H1 (cell line): ENCODE measurements at regions not wholly inside any gene's neighbourhood (a gene's known extent, or its start where the extent isn't known, plus 50 kb on each side); places are given as distances from the start of the nearest gene placed in this dataset.

Experiments
- CTCF ChIA-PET: fragments of 300-600 bp; sonication (Branson Sonifier 250); formaldehyde crosslinking; loops from one replicate; lab custom pipeline; 2021; ENCODE audit not compliant: partially characterized antibody; lab: Charles Lee
- POLR2A ChIA-PET: fragments of 300-600 bp; sonication (Branson Sonifier 250); formaldehyde crosslinking; loops from one replicate; lab custom pipeline; 2021; ENCODE audit warnings: inconsistent platforms; ENCODE audit not compliant: partially characterized antibody; lab: Charles Lee
- DNase-seq, 2 experiments: peaks; one replicate each; pipeline versions ENCODE4 v3.0.0 to v3.0.0-alpha.2; 2010 to 2022; ENCODE audit warnings: low spot score in 2 of 2, low read depth in 1 of 2, mixed read lengths in 1 of 2
- FAIRE-seq: peaks from 2 replicates; lab custom pipeline; 2011; peaks lifted over from hg19 to GRCh38; lab: Jason Lieb, UNC
- H2AFZ ChIP-seq: 2 replicates; pipeline ENCODE4 v1.8.1; 2012; ENCODE audit warnings: low read length, inconsistent platforms
- H2AK5ac ChIP-seq: 2 replicates; pipeline ENCODE4 v1.6.1; 2013; ENCODE audit warnings: low read depth, low read length
- H2BK120ac ChIP-seq: replicated peaks from 2 replicates; pipeline ENCODE3; 2013; ENCODE audit warnings: low read depth, low read length, inconsistent platforms
- H2BK12ac ChIP-seq: 2 replicates; pipeline ENCODE4 v1.6.1; 2013; ENCODE audit warnings: low read depth, low read length
- H2BK15ac ChIP-seq: 2 replicates; pipeline ENCODE4 v1.6.1; 2013; ENCODE audit warnings: low read length
- H2BK20ac ChIP-seq: 2 replicates; pipeline ENCODE4 v1.6.1; 2013; ENCODE audit warnings: low read length
- H2BK5ac ChIP-seq: 2 replicates; pipeline ENCODE4 v1.6.1; 2013; ENCODE audit warnings: low read depth, low read length
- H3K14ac ChIP-seq: 2 replicates; pipeline ENCODE4 v1.6.1; 2013; ENCODE audit warnings: inconsistent platforms; ENCODE audit not compliant: insufficient read length
- H3K18ac ChIP-seq: 2 replicates; pipeline ENCODE4 v1.6.1; 2013; ENCODE audit warnings: low read length; ENCODE audit errors: extremely low read depth
- H3K23ac ChIP-seq: 2 replicates; pipeline ENCODE4 v1.6.1; 2013; ENCODE audit warnings: inconsistent platforms; ENCODE audit not compliant: insufficient read length
- H3K23me2 ChIP-seq: 2 replicates; pipeline ENCODE4 v1.6.1; 2013; ENCODE audit warnings: low read depth, low read length
- H3K27ac ChIP-seq: 2 replicates; pipeline ENCODE4 v1.6.1; 2011; ENCODE audit warnings: low read depth, low read length, inconsistent platforms
- H3K27me3 ChIP-seq, 4 experiments: replicated peaks in 1 of 4; 1 replicate in 1 of 4; 2 replicates in 3 of 4; pipeline versions ENCODE4 v1.6.1 to v1.8.1; 2011 to 2013; ENCODE audit warnings: low read length in 3 of 4, mild to moderate bottlenecking in 3 of 4, inconsistent platforms in 2 of 4, mixed read lengths in 2 of 4, moderate library complexity in 1 of 4; ENCODE audit not compliant: control insufficient read depth in 3 of 4, insufficient read depth in 3 of 4; ENCODE audit errors: extremely low read depth in 1 of 4
- H3K36me3 ChIP-seq, 4 experiments: 2 replicates each; pipeline versions ENCODE4 v1.6.1 to v1.8.1; 2011 to 2013; ENCODE audit warnings: mild to moderate bottlenecking in 4 of 4, low read length in 3 of 4, moderate library complexity in 2 of 4, control low read depth in 1 of 4, inconsistent platforms in 1 of 4; ENCODE audit not compliant: insufficient read depth in 4 of 4, control insufficient read depth in 2 of 4
- H3K4ac ChIP-seq: replicated peaks from 2 replicates; pipeline ENCODE3; 2013; ENCODE audit warnings: low read length, low read depth, mixed read lengths, inconsistent platforms; ENCODE audit not compliant: insufficient read length
- H3K4me1 ChIP-seq, 4 experiments: replicated peaks in 1 of 4; 1 replicate in 1 of 4; 2 replicates in 3 of 4; pipeline versions ENCODE4 v1.6.1 to v1.8.1; 2011 to 2013; ENCODE audit warnings: low read length in 3 of 4, inconsistent platforms in 2 of 4, mixed read lengths in 1 of 4; ENCODE audit not compliant: insufficient read depth in 4 of 4, control insufficient read depth in 3 of 4
- H3K4me2 ChIP-seq, 2 experiments: 2 replicates each; pipeline versions ENCODE4 v1.6.1 to v1.8.1; 2011 to 2013; ENCODE audit warnings: low read depth in 2 of 2, low read length in 2 of 2, control low read depth in 1 of 2, inconsistent platforms in 1 of 2, mild to moderate bottlenecking in 1 of 2; ENCODE audit not compliant: insufficient read depth in 1 of 2
- H3K4me3 ChIP-seq, 4 experiments: fragments of 200-600, 300-600 bp in 1 of 4; sonication (generic), shearing (Covaris generic), sonication (Bioruptor Twin) in 1 of 4; 2 replicates each; pipeline versions ENCODE4 v1.5.1 to v1.8.1; 2011 to 2016; ENCODE audit warnings: low read length in 4 of 4, low read depth in 3 of 4, control low read depth in 2 of 4, inconsistent platforms in 2 of 4, mild to moderate bottlenecking in 2 of 4, mixed read lengths in 1 of 4, moderate library complexity in 1 of 4; ENCODE audit not compliant: insufficient read depth in 2 of 4; ENCODE audit errors: extremely low read depth in 1 of 4
- H3K56ac ChIP-seq: replicated peaks from 2 replicates; pipeline ENCODE3; 2013; ENCODE audit warnings: low read depth, mild to moderate bottlenecking, mixed read lengths, low read length, inconsistent platforms; ENCODE audit not compliant: insufficient read length
- H3K79me1 ChIP-seq: 2 replicates; pipeline ENCODE4 v1.6.1; 2013; ENCODE audit warnings: low read depth, low read length, control low read depth
- H3K79me2 ChIP-seq, 2 experiments: 2 replicates each; pipeline versions ENCODE4 v1.6.1 to v1.8.1; 2012 to 2013; ENCODE audit warnings: low read length in 2 of 2, mild to moderate bottlenecking in 2 of 2, inconsistent platforms in 1 of 2; ENCODE audit not compliant: insufficient read depth in 2 of 2, control insufficient read depth in 1 of 2
- H3K9ac ChIP-seq, 4 experiments: replicated peaks in 1 of 4; 1 replicate in 1 of 4; 2 replicates in 3 of 4; pipeline versions ENCODE4 v1.6.1 to v1.8.1; 2011 to 2013; ENCODE audit warnings: low read depth in 3 of 4, low read length in 3 of 4, control low read depth in 2 of 4, mild to moderate bottlenecking in 2 of 4, moderate library complexity in 2 of 4, inconsistent platforms in 1 of 4; ENCODE audit errors: extremely low read depth in 1 of 4
- H3K9me3 ChIP-seq, 2 experiments: 2 replicates each; pipeline versions ENCODE4 v1.6.1 to v1.8.1; 2012 to 2013; ENCODE audit warnings: mild to moderate bottlenecking in 2 of 2, moderate library complexity in 2 of 2, control low read depth in 1 of 2, inconsistent platforms in 1 of 2, low read depth in 1 of 2, low read length in 1 of 2, mixed read lengths in 1 of 2; ENCODE audit not compliant: insufficient read depth in 2 of 2
- H4K20me1 ChIP-seq, 2 experiments: replicated peaks in 1 of 2; 2 replicates each; pipeline versions ENCODE3 to v1.8.1; 2011 to 2013; ENCODE audit warnings: inconsistent platforms in 2 of 2, low read length in 2 of 2, mild to moderate bottlenecking in 1 of 2; ENCODE audit not compliant: insufficient read depth in 2 of 2, control insufficient read depth in 1 of 2
- H4K5ac ChIP-seq: 2 replicates; pipeline ENCODE4 v1.6.1; 2013; ENCODE audit warnings: low read length, low read depth, mixed read lengths, inconsistent platforms; ENCODE audit not compliant: insufficient read length
- H4K8ac ChIP-seq: 2 replicates; pipeline ENCODE4 v1.8.0; 2013; ENCODE audit warnings: mild to moderate bottlenecking, moderate library complexity, low read length, inconsistent platforms; ENCODE audit not compliant: insufficient read depth; ENCODE audit errors: extremely low read depth
- H4K91ac ChIP-seq: replicated peaks from 2 replicates; pipeline ENCODE3; 2013; ENCODE audit warnings: low read length, mixed read lengths, inconsistent platforms; ENCODE audit not compliant: insufficient read length
- BCL11A ChIP-seq, 2 experiments: IDR thresholded peaks; one replicate each; pipeline ENCODE4 v1.6.1; 2011; ENCODE audit warnings: low read depth in 2 of 2, low read length in 2 of 2, mild to moderate bottlenecking in 2 of 2
- CBX8 ChIP-seq: fragments of 300-800, 300-1000 bp; sonication (generic); IDR thresholded peaks from 2 replicates; pipeline ENCODE4 v1.7.1; 2016; ENCODE audit warnings: low read depth, low read length, borderline replicate concordance
- CHD1 ChIP-seq: IDR thresholded peaks from 2 replicates; pipeline ENCODE4 v1.6.1; 2012; ENCODE audit warnings: low read depth, low read length, improper control_type of control experiment
- E2F6 ChIP-seq: IDR thresholded peaks from 2 replicates; pipeline ENCODE4 v1.6.1; 2012; ENCODE audit warnings: inconsistent platforms
- JUN ChIP-seq: IDR thresholded peaks from 2 replicates; pipeline ENCODE4 v1.6.1; 2011; ENCODE audit warnings: low read depth, mild to moderate bottlenecking, improper control_type of control experiment, low read length
- RFX5 ChIP-seq: IDR thresholded peaks from 2 replicates; pipeline ENCODE4 v1.6.1; 2011; ENCODE audit warnings: low read depth, low read length, improper control_type of control experiment, borderline replicate concordance
- RXRA ChIP-seq: IDR thresholded peaks from 2 replicates; pipeline ENCODE4 v1.6.1; 2011; ENCODE audit warnings: low read depth, mild to moderate bottlenecking, low read length, moderate library complexity; ENCODE audit not compliant: insufficient read depth
- SIN3A ChIP-seq, 2 experiments: IDR thresholded peaks in 1 of 2; conservative IDR thresholded peaks in 1 of 2; 2 replicates each; pipeline ENCODE4 v1.6.1; 2011 to 2012; ENCODE audit warnings: low read length in 2 of 2, improper control_type of control experiment in 1 of 2, low read depth in 1 of 2, mild to moderate bottlenecking in 1 of 2
- SP2 ChIP-seq: IDR thresholded peaks from 2 replicates; pipeline ENCODE4 v1.6.1; 2012; ENCODE audit warnings: mild to moderate bottlenecking, low read length, inconsistent platforms
- SP4 ChIP-seq: IDR thresholded peaks from 2 replicates; pipeline ENCODE4 v1.6.1; 2012; ENCODE audit warnings: low read length, inconsistent platforms
- TAF7 ChIP-seq: optimal IDR thresholded peaks from 2 replicates; pipeline ENCODE3; 2011; ENCODE audit warnings: low read depth, mild to moderate bottlenecking, inconsistent platforms, low read length, moderate library complexity, borderline replicate concordance
- YY1 ChIP-seq: IDR thresholded peaks from 2 replicates; pipeline ENCODE4 v1.6.1; 2011; ENCODE audit warnings: low read depth, mild to moderate bottlenecking, low read length
- ZNF274 ChIP-seq: IDR thresholded peaks from 2 replicates; pipeline ENCODE4 v1.7.0; 2012; ENCODE audit warnings: low read length, borderline replicate concordance; ENCODE audit errors: extremely low read depth
- WGBS, 2 experiments: shearing (Covaris generic) in 1 of 2; methylation state at CpG; one replicate each; pipeline versions ENCODE4 v1.1.6 to v1.1.7; 2013 to 2015; ENCODE audit warnings: low lambda C conversion rate in 2 of 2, mixed read lengths in 2 of 2, inconsistent platforms in 1 of 2, low coverage in 1 of 2, missing lambda C conversion rate in 1 of 2; ENCODE audit not compliant: insufficient replicate concordance in 2 of 2, insufficient coverage in 1 of 2, insufficient read length in 1 of 2; ENCODE audit errors: extremely low coverage in 1 of 2, missing lambda C conversion rate in 1 of 2; 5-methylcytosine and 5-hydroxymethylcytosine counted together
- TF ChIP-seq, protein P1 (sequence below): IDR thresholded peaks from 2 replicates; pipeline ENCODE4 v1.6.1; 2011; ENCODE audit warnings: low read depth, mild to moderate bottlenecking, low read length; ENCODE audit not compliant: insufficient read depth

DNA sequence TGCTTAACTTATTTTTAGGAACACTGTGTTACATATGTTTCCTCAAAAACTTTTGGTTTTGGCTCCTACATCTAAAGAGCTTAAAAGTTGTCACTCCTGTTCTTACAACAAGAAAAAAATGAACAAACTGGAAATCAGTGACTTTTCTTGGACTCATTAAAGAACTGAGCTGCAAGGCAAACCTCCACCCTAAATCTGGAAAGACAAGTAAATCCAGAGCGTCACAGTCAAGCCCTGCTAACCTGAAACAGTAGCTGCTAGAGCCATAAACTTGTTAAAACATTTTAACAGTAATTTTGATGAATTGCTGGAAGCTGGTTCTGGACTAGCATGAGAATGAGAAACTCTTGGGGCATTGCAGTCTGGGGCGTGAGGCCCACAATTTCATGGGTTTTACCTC is 350.5 kb upstream of the COL8A1 start:
- no peak overlapping the region for H4K91ac ChIP-seq
- no peak overlapping the region for H3K18ac ChIP-seq
- no peak overlapping the region for H2AFZ ChIP-seq
- no peak overlapping the region for H3K4me2 ChIP-seq
- no peak overlapping the region for H4K5ac ChIP-seq
- no peaks in the 10 kb centered on the region for H4K20me1 ChIP-seq
- H2BK120ac ChIP-seq: no peak overlapping the region
- no peak overlapping the region for H2BK20ac ChIP-seq
- no peaks in the 10 kb centered on the region for H3K79me2 ChIP-seq
- no peak overlapping the region for H2AK5ac ChIP-seq
- CTCF ChIA-PET: no interaction called here
- no peak overlapping the region for H3K56ac ChIP-seq
- H2BK5ac ChIP-seq: no peak overlapping the region
- POLR2A ChIA-PET: no interaction called here
- no peak for TF ChIP-seq SIN3A (conservative IDR thresholded peaks at IDR 0.05 in 1 of 2, IDR thresholded peaks at IDR 0.05 in 1 of 2; ENCODE audit: low read depth in 1 of 2, low read length in 2 of 2)
- no peak for TF ChIP-seq RFX5
- no peak for TF ChIP-seq TAF7
- TF ChIP-seq ZNF274: no peak
- TF ChIP-seq BCL11A (IDR thresholded peaks at IDR 0.05; ENCODE audit: low read depth in 2 of 2, low read length in 2 of 2): no peak
- no peak for TF ChIP-seq RXRA
- TF ChIP-seq, protein P1, sequence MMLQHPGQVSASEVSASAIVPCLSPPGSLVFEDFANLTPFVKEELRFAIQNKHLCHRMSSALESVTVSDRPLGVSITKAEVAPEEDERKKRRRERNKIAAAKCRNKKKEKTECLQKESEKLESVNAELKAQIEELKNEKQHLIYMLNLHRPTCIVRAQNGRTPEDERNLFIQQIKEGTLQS: no peak
- no peak for TF ChIP-seq YY1
- no peak for TF ChIP-seq SP4
- no peak for TF ChIP-seq CHD1
- TF ChIP-seq CBX8: no peak
- no peak for TF ChIP-seq E2F6
- no peak for TF ChIP-seq JUN
- no peak for TF ChIP-seq SP2
- no peak overlapping the region for H3K4ac ChIP-seq
- no peaks in the 10 kb centered on the region for H3K79me1 ChIP-seq
- H4K8ac ChIP-seq: no peak overlapping the region
- H3K23ac ChIP-seq: no peak overlapping the region
- FAIRE-seq: no peak
- no peak overlapping the region for H2BK15ac ChIP-seq
- H3K36me3 ChIP-seq: no peaks in the 10 kb centered on the region
- WGBS, 2 experiments: 75% methylated on average over 2 of the region's 2 CpGs; no CpG with 5 or more reads in 1 of the 2 experiments
- DNase-seq: no peak
- no peaks in the 10 kb centered on the region; the same call in 1 of the 2 replicates for H3K23me2 ChIP-seq
- no peak overlapping the region for H3K9ac ChIP-seq
- no peak overlapping the region for H3K27ac ChIP-seq
- H2BK12ac ChIP-seq: no peak overlapping the region
- no peaks in the 10 kb centered on the region; a peak in 1 of 4 replicates for H3K9me3 ChIP-seq
- no peaks in the 10 kb centered on the region for H3K27me3 ChIP-seq
- no peak overlapping the region for H3K14ac ChIP-seq
- no peaks in the 10 kb centered on the region for H3K4me1 ChIP-seq
- H3K4me3 ChIP-seq: no peak overlapping the region
